AG09309 (cell line): ENCODE measurements at regions not wholly inside any gene's neighbourhood (a gene's known extent, or its start where the extent isn't known, plus 50 kb on each side); places are given as distances from the start of the nearest gene placed in this dataset.

Experiments
- DNase-seq: peaks from one replicate; pipeline ENCODE4 v3.0.0-alpha.2; 2010; ENCODE audit warnings: low read depth
- H3K4me3 ChIP-seq: 2 replicates; pipeline ENCODE4 v1.5.1; 2011; ENCODE audit warnings: mild to moderate bottlenecking, low read depth, low read length, moderate library complexity; ENCODE audit not compliant: control insufficient read depth
- TF ChIP-seq, protein P1 (sequence below): IDR thresholded peaks from 2 replicates; pipeline ENCODE4 v1.5.1; 2011; ENCODE audit warnings: mild to moderate bottlenecking, low read depth, low read length, inconsistent platforms; ENCODE audit not compliant: insufficient read depth, control insufficient read depth; ENCODE audit errors: missing control alignments

- TF ChIP-seq, protein P1, sequence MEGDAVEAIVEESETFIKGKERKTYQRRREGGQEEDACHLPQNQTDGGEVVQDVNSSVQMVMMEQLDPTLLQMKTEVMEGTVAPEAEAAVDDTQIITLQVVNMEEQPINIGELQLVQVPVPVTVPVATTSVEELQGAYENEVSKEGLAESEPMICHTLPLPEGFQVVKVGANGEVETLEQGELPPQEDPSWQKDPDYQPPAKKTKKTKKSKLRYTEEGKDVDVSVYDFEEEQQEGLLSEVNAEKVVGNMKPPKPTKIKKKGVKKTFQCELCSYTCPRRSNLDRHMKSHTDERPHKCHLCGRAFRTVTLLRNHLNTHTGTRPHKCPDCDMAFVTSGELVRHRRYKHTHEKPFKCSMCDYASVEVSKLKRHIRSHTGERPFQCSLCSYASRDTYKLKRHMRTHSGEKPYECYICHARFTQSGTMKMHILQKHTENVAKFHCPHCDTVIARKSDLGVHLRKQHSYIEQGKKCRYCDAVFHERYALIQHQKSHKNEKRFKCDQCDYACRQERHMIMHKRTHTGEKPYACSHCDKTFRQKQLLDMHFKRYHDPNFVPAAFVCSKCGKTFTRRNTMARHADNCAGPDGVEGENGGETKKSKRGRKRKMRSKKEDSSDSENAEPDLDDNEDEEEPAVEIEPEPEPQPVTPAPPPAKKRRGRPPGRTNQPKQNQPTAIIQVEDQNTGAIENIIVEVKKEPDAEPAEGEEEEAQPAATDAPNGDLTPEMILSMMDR: no peak
- H3K4me3 ChIP-seq: no peak overlapping the region
- no peak for DNase-seq
Measured at GRCh38 chr10:24041834-24042233, 167.1 kb upstream of the KIAA1217 start.

GRCh38 chr10:24042884-24043283, 166.1 kb upstream of the KIAA1217 start:
- TF ChIP-seq, protein P1: no peak
- H3K4me3 ChIP-seq: no peak overlapping the region
- DNase-seq: no peak

GRCh38 chr10:24046060-24046459, 162.9 kb upstream of the KIAA1217 start:
- TF ChIP-seq, protein P1: no peak
- no peak overlapping the region for H3K4me3 ChIP-seq
- no peak for DNase-seq

- H3K4me3 ChIP-seq: no peak overlapping the region
- TF ChIP-seq, protein P1: no peak
- DNase-seq: no peak
Measured at GRCh38 chr10:24047176-24047575, 161.8 kb upstream of the KIAA1217 start.

DNA sequence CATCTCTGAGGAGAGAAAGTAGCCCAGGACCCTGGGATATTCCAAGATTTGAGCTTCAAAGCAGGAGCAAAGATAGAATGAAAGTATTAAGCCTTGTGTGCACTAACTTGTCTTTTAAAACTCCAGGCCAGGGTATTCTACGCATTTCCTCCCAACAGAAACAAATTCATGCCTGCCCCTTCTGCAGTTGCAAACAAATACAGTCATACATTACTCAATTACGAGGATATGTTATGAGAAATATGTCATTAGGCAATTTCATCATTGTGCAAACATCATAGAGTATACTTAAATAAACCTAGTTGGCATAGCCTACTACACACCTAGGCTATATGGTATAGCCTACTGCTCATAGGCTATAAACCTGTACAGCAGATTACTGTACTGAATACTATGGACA, 154.5 kb upstream of the KIAA1217 start:
- TF ChIP-seq, protein P1: no peak
- no peak for DNase-seq
- no peak overlapping the region for H3K4me3 ChIP-seq

DNA sequence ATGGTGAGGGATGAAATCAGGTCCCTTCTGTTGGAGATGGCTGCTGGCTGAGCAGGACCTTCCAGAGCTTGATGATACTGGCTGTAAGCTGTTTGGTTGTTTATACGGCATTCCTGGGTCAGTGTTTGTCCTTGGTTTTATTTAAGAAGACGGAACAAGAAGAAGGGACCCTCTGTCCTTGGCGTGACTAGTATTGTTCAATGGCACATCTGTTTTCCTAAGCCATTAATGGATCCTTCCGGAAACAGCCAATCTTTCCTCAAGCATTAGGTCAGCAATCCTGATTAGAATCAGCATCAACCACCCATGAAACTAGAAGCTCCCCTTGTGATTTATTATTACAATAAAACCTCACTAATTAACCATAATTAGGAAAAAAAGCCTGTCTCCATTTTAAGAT, 128.7 kb upstream of the KIAA1217 start:
- H3K4me3 ChIP-seq: no peak overlapping the region
- TF ChIP-seq, protein P1: no peak
- DNase-seq: no peak
